GM21723 (cell line): ENCODE measurements at regions not wholly inside any gene's neighbourhood (a gene's known extent, or its start where the extent isn't known, plus 50 kb on each side); places are given as distances from the start of the nearest gene placed in this dataset.

Experiments used
- ATAC-seq: cut with Tn5 transposase; IDR thresholded peaks from one replicate; pipeline ENCODE4 v1.9.1; 2021; ENCODE audit warnings: mild to moderate bottlenecking, moderate library complexity; ENCODE audit not compliant: unreplicated experiment

- no peak for ATAC-seq
Measured at GRCh38 chr16:86898386-86898785, 320.0 kb downstream of the FOXL1 start.

GRCh38 chr16:86899151-86899550 lies 320.8 kb downstream of the FOXL1 start:
- no peak for ATAC-seq

GRCh38 chr16:86899757-86900156 lies 321.4 kb downstream of the FOXL1 start:
- no peak for ATAC-seq

- ATAC-seq, result no peak
Measured at GRCh38 chr16:86901483-86901882, 323.1 kb downstream of the FOXL1 start.

GRCh38 chr16:86902656-86903001 lies 324.3 kb downstream of the FOXL1 start:
- ATAC-seq, result no peak

- ATAC-seq, result no peak
Measured at GRCh38 chr16:86903068-86903467, 324.7 kb downstream of the FOXL1 start.

- ATAC-seq, result no peak
Measured at GRCh38 chr16:86905302-86905701, 327.0 kb downstream of the FOXL1 start.

- no peak for ATAC-seq
Measured at GRCh38 chr16:86906623-86907022, 328.3 kb downstream of the FOXL1 start.

- no peak for ATAC-seq
Measured at GRCh38 chr16:86909359-86910160, 331.2 kb downstream of the FOXL1 start.

GRCh38 chr16:86910161-86910769 lies 331.9 kb downstream of the FOXL1 start:
- no peak for ATAC-seq

GRCh38 chr16:86911437-86911958 lies 333.1 kb downstream of the FOXL1 start:
- no peak for ATAC-seq

GRCh38 chr16:86913886-86914285 lies 335.5 kb downstream of the FOXL1 start:
- no peak for ATAC-seq

- no peak for ATAC-seq
Measured at GRCh38 chr16:86914876-86915717, 336.7 kb downstream of the FOXL1 start.

GRCh38 chr16:86917471-86918365 lies 339.4 kb downstream of the FOXL1 start:
- ATAC-seq, result no peak

- no peak for ATAC-seq
Measured at GRCh38 chr16:86918637-86919036, 340.3 kb downstream of the FOXL1 start.

- ATAC-seq, result no peak
Measured at GRCh38 chr16:86919078-86919477, 340.7 kb downstream of the FOXL1 start.

- no peak for ATAC-seq
Measured at GRCh38 chr16:86919578-86920305, 341.4 kb downstream of the FOXL1 start.

GRCh38 chr16:86921289-86921688 lies 342.9 kb downstream of the FOXL1 start:
- ATAC-seq, result no peak

GRCh38 chr16:86922311-86922710 lies 344.0 kb downstream of the FOXL1 start:
- ATAC-seq, result no peak

- no peak for ATAC-seq
Measured at GRCh38 chr16:86923656-86924055, 345.3 kb downstream of the FOXL1 start.
